ENCODE measurements at regions not wholly inside any gene's neighbourhood (a gene's known extent, or its start where the extent isn't known, plus 50 kb on each side); places are given as distances from the start of the nearest gene placed in this dataset.

DNA sequence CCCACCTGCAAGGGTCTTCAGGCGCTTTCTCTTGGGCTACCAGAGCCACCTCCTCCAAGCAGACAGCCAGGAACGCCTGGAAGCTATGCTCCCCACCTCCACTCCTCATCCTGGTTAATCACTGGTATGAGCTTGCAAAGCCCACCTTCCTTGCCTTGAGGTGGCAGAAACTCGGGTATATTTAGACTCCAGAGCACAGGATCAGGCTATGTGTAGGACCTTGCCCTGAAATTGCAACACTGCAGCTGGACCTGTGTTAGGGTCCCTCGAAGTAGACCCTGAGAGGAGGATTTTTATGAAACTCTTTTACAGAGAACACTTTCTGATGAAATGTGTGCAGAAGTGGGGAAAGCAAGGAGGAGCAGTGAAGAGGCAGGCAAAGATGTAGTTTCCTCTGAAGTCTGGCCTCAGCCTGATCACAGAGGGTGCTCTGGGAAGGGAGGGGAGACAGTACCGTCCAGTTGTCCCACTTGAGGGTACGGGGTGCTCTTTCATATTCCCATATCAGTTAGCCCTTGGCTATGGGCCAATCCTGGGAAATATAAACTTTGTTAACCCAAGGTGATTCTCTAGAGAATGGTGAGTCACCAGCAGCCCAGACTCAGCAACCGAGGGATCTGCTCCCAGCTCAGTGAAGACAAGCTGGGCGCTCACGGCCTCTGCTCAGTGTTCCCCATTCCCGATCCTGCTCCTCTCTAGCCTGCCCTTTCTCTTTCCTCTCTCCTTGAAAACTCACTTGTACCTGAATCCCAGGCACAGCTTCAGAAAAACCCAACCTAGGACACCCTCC lies 157.9 kb downstream of the UQCRFS1 start:
- no peaks in the 10 kb centered on the region for H3K36me3 ChIP-seq (replicated peaks in 1 of 2)
- H3K27ac ChIP-seq, result no peak overlapping the region
- H3K4me3 ChIP-seq, result no peak overlapping the region
- no peaks in the 10 kb centered on the region for H3K4me1 ChIP-seq (replicated peaks in 1 of 2)
- H3K27me3 ChIP-seq, result no peaks in the 10 kb centered on the region
- 40 to 52% (median 49%) methylated on average over 10 of the region's 10 CpGs for WGBS, 4 donors
- TF ChIP-seq, protein P1, sequence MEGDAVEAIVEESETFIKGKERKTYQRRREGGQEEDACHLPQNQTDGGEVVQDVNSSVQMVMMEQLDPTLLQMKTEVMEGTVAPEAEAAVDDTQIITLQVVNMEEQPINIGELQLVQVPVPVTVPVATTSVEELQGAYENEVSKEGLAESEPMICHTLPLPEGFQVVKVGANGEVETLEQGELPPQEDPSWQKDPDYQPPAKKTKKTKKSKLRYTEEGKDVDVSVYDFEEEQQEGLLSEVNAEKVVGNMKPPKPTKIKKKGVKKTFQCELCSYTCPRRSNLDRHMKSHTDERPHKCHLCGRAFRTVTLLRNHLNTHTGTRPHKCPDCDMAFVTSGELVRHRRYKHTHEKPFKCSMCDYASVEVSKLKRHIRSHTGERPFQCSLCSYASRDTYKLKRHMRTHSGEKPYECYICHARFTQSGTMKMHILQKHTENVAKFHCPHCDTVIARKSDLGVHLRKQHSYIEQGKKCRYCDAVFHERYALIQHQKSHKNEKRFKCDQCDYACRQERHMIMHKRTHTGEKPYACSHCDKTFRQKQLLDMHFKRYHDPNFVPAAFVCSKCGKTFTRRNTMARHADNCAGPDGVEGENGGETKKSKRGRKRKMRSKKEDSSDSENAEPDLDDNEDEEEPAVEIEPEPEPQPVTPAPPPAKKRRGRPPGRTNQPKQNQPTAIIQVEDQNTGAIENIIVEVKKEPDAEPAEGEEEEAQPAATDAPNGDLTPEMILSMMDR (IDR thresholded peaks at IDR 0.05), result no peak
- no peak for TF ChIP-seq POLR2A (IDR thresholded peaks at IDR 0.05)
- H3K9me3 ChIP-seq (replicated peaks in 1 of 3), result no peaks in the 10 kb centered on the region
- intact Hi-C loops (cut with DNase I), result no loop called here
- DNase-seq, result peak in 6 of 7 donors; percentile 29 to 52 (median 42)

DNA sequence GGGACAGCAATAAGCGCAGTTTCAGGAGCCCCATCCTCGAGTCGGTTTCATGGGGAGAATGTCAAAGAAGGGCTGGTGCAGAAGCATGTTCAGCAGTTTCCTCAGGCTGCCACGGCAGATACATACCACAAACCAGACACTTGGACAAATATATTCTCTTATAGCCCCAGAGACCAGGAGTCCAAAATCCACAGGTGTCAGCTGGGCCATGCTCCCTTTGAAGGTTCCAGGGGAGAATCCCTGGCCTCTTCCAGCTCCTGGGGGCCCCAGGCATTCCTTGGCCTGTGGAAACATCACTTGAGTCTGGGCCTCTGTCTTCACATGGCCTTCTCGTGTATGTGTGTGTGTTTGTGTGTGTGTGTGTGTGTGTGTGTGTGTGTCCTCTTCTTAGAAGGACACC lies 164.1 kb downstream of the UQCRFS1 start:
- no peak for DNase-seq
- TF ChIP-seq, protein P1 (IDR thresholded peaks at IDR 0.05), result no peak
- TF ChIP-seq POLR2A (IDR thresholded peaks at IDR 0.05), result no peak
- Histone ChIP-seq H3K9me3 (replicated peaks in 1 of 3) (no peaks in the 10 kb centered on the region), H3K4me1 (replicated peaks in 1 of 2) (no peaks in the 10 kb centered on the region), H3K27ac (no peak overlapping the region), H3K36me3 (replicated peaks in 1 of 2) (no peaks in the 10 kb centered on the region), H3K27me3 (no peaks in the 10 kb centered on the region), H3K4me3 (no peak overlapping the region)
- 66 to 84% (median 72%) methylated on average over 5 of the region's 5 CpGs for WGBS, 4 donors
- intact Hi-C loops (cut with DNase I), result no loop called here

DNA sequence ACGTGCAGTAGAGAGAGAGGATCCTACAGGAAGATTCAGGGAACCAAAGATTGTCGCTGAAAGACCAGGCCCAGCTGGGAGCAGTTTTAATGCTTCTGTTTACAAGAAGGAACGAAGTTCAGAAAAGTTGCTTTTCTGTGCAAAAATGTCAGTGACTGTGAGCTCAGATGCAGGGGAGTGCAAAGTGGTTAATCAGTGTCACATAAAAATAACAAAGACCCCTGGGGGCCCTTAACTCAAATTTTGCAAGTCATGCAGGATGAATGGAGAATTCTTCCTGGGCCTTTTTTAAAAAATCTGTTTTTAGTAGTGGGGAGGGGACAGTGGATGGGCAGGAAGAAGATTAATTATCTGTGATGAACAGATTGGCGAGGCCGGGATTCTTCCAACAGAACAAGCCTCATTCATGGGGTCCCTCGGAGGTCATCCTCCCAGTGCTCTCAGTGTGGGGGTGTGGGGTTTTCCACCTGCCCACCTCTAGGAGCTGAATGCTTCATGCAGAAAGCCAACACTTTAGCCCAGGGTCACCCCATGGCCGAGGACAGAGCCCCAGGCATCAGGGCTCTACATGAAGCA lies 167.2 kb downstream of the UQCRFS1 start:
- WGBS, 4 donors, result 56 to 73% (median 64%) methylated on average over 7 of the region's 7 CpGs
- H3K27ac ChIP-seq, result no peak overlapping the region
- H3K4me1 ChIP-seq (replicated peaks in 1 of 2), result no peaks in the 10 kb centered on the region
- DNase-seq, result no peak
- H3K27me3 ChIP-seq, result no peaks in the 10 kb centered on the region
- intact Hi-C loops (cut with DNase I), result no loop called here
- no peaks in the 10 kb centered on the region for H3K36me3 ChIP-seq (replicated peaks in 1 of 2)
- no peak overlapping the region for H3K4me3 ChIP-seq
- H3K9me3 ChIP-seq (replicated peaks in 1 of 3), result no peaks in the 10 kb centered on the region
- no peak for TF ChIP-seq POLR2A (IDR thresholded peaks at IDR 0.05)
- TF ChIP-seq, protein P1 (IDR thresholded peaks at IDR 0.05), result no peak

DNA sequence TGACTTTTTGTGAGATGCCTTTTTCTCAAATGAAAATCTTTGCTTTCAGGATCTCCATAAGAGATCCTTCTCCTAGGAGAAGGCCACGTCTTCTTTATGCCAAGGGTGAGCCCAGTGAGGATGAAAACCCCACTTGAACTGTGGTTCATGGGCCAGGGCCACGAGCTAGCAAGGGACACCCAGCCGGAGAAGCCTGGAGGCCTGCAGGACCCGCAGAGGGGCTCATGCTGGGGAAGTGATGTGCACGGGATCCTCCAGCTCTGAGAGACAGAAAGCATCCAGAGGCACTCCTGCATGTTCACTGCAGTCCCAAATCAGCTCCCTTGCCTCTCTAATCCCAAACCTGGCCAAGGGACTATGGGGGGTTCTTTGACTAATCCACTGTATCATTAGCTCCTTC lies 168.9 kb downstream of the UQCRFS1 start:
- H3K4me1 ChIP-seq (replicated peaks in 1 of 2), result no peaks in the 10 kb centered on the region

More for the DNA sequence above, 168.9 kb downstream of the UQCRFS1 start:
- Histone ChIP-seq H3K36me3 (replicated peaks in 1 of 2) (no peaks in the 10 kb centered on the region), H3K4me3 (no peak overlapping the region), H3K9me3 (replicated peaks in 1 of 3) (no peaks in the 10 kb centered on the region), H3K27ac (no peak overlapping the region), H3K27me3 (no peaks in the 10 kb centered on the region)
- TF ChIP-seq, protein P1 (IDR thresholded peaks at IDR 0.05), result no peak
- no peak for TF ChIP-seq POLR2A (IDR thresholded peaks at IDR 0.05)
- intact Hi-C loops (cut with DNase I), result no loop called here
- DNase-seq, result no peak
- WGBS, 4 donors, result 81 to 89% (median 84%) methylated on average over 3 to 5 of the region's 5 CpGs
